H1 (cell line): ENCODE measurements at regions not wholly inside any gene's neighbourhood (a gene's known extent, or its start where the extent isn't known, plus 50 kb on each side); places are given as distances from the start of the nearest gene placed in this dataset.

Source experiments
- CTCF ChIA-PET: fragments of 300-600 bp; sonication (Branson Sonifier 250); formaldehyde crosslinking; loops from one replicate; lab custom pipeline; 2021; ENCODE audit not compliant: partially characterized antibody; lab: Charles Lee
- POLR2A ChIA-PET: fragments of 300-600 bp; sonication (Branson Sonifier 250); formaldehyde crosslinking; loops from one replicate; lab custom pipeline; 2021; ENCODE audit warnings: inconsistent platforms; ENCODE audit not compliant: partially characterized antibody; lab: Charles Lee
- DNase-seq, 2 experiments: peaks; one replicate each; pipeline versions ENCODE4 v3.0.0 to v3.0.0-alpha.2; 2010 to 2022; ENCODE audit warnings: low spot score in 2 of 2, low read depth in 1 of 2, mixed read lengths in 1 of 2
- FAIRE-seq: peaks from 2 replicates; lab custom pipeline; 2011; peaks lifted over from hg19 to GRCh38; lab: Jason Lieb, UNC
- H2AFZ ChIP-seq: 2 replicates; pipeline ENCODE4 v1.8.1; 2012; ENCODE audit warnings: low read length, inconsistent platforms
- H2AK5ac ChIP-seq: 2 replicates; pipeline ENCODE4 v1.6.1; 2013; ENCODE audit warnings: low read depth, low read length
- H2BK120ac ChIP-seq: replicated peaks from 2 replicates; pipeline ENCODE3; 2013; ENCODE audit warnings: low read depth, low read length, inconsistent platforms
- H2BK12ac ChIP-seq: 2 replicates; pipeline ENCODE4 v1.6.1; 2013; ENCODE audit warnings: low read depth, low read length
- H2BK15ac ChIP-seq: 2 replicates; pipeline ENCODE4 v1.6.1; 2013; ENCODE audit warnings: low read length
- H2BK20ac ChIP-seq: 2 replicates; pipeline ENCODE4 v1.6.1; 2013; ENCODE audit warnings: low read length
- H2BK5ac ChIP-seq: 2 replicates; pipeline ENCODE4 v1.6.1; 2013; ENCODE audit warnings: low read depth, low read length
- H3K14ac ChIP-seq: 2 replicates; pipeline ENCODE4 v1.6.1; 2013; ENCODE audit warnings: inconsistent platforms; ENCODE audit not compliant: insufficient read length
- H3K18ac ChIP-seq: 2 replicates; pipeline ENCODE4 v1.6.1; 2013; ENCODE audit warnings: low read length; ENCODE audit errors: extremely low read depth
- H3K23ac ChIP-seq: 2 replicates; pipeline ENCODE4 v1.6.1; 2013; ENCODE audit warnings: inconsistent platforms; ENCODE audit not compliant: insufficient read length
- H3K23me2 ChIP-seq: 2 replicates; pipeline ENCODE4 v1.6.1; 2013; ENCODE audit warnings: low read depth, low read length
- H3K27ac ChIP-seq: 2 replicates; pipeline ENCODE4 v1.6.1; 2011; ENCODE audit warnings: low read depth, low read length, inconsistent platforms
- H3K27me3 ChIP-seq, 4 experiments: replicated peaks in 1 of 4; 1 replicate in 1 of 4; 2 replicates in 3 of 4; pipeline versions ENCODE4 v1.6.1 to v1.8.1; 2011 to 2013; ENCODE audit warnings: low read length in 3 of 4, mild to moderate bottlenecking in 3 of 4, inconsistent platforms in 2 of 4, mixed read lengths in 2 of 4, moderate library complexity in 1 of 4; ENCODE audit not compliant: control insufficient read depth in 3 of 4, insufficient read depth in 3 of 4; ENCODE audit errors: extremely low read depth in 1 of 4
- H3K36me3 ChIP-seq, 4 experiments: 2 replicates each; pipeline versions ENCODE4 v1.6.1 to v1.8.1; 2011 to 2013; ENCODE audit warnings: mild to moderate bottlenecking in 4 of 4, low read length in 3 of 4, moderate library complexity in 2 of 4, control low read depth in 1 of 4, inconsistent platforms in 1 of 4; ENCODE audit not compliant: insufficient read depth in 4 of 4, control insufficient read depth in 2 of 4
- H3K4ac ChIP-seq: replicated peaks from 2 replicates; pipeline ENCODE3; 2013; ENCODE audit warnings: low read length, low read depth, mixed read lengths, inconsistent platforms; ENCODE audit not compliant: insufficient read length
- H3K4me1 ChIP-seq, 4 experiments: replicated peaks in 1 of 4; 1 replicate in 1 of 4; 2 replicates in 3 of 4; pipeline versions ENCODE4 v1.6.1 to v1.8.1; 2011 to 2013; ENCODE audit warnings: low read length in 3 of 4, inconsistent platforms in 2 of 4, mixed read lengths in 1 of 4; ENCODE audit not compliant: insufficient read depth in 4 of 4, control insufficient read depth in 3 of 4
- H3K4me2 ChIP-seq, 2 experiments: 2 replicates each; pipeline versions ENCODE4 v1.6.1 to v1.8.1; 2011 to 2013; ENCODE audit warnings: low read depth in 2 of 2, low read length in 2 of 2, control low read depth in 1 of 2, inconsistent platforms in 1 of 2, mild to moderate bottlenecking in 1 of 2; ENCODE audit not compliant: insufficient read depth in 1 of 2
- H3K4me3 ChIP-seq, 4 experiments: fragments of 200-600, 300-600 bp in 1 of 4; sonication (generic), shearing (Covaris generic), sonication (Bioruptor Twin) in 1 of 4; 2 replicates each; pipeline versions ENCODE4 v1.5.1 to v1.8.1; 2011 to 2016; ENCODE audit warnings: low read length in 4 of 4, low read depth in 3 of 4, control low read depth in 2 of 4, inconsistent platforms in 2 of 4, mild to moderate bottlenecking in 2 of 4, mixed read lengths in 1 of 4, moderate library complexity in 1 of 4; ENCODE audit not compliant: insufficient read depth in 2 of 4; ENCODE audit errors: extremely low read depth in 1 of 4
- H3K56ac ChIP-seq: replicated peaks from 2 replicates; pipeline ENCODE3; 2013; ENCODE audit warnings: low read depth, mild to moderate bottlenecking, mixed read lengths, low read length, inconsistent platforms; ENCODE audit not compliant: insufficient read length
- H3K79me1 ChIP-seq: 2 replicates; pipeline ENCODE4 v1.6.1; 2013; ENCODE audit warnings: low read depth, low read length, control low read depth
- H3K79me2 ChIP-seq, 2 experiments: 2 replicates each; pipeline versions ENCODE4 v1.6.1 to v1.8.1; 2012 to 2013; ENCODE audit warnings: low read length in 2 of 2, mild to moderate bottlenecking in 2 of 2, inconsistent platforms in 1 of 2; ENCODE audit not compliant: insufficient read depth in 2 of 2, control insufficient read depth in 1 of 2
- H3K9ac ChIP-seq, 4 experiments: replicated peaks in 1 of 4; 1 replicate in 1 of 4; 2 replicates in 3 of 4; pipeline versions ENCODE4 v1.6.1 to v1.8.1; 2011 to 2013; ENCODE audit warnings: low read depth in 3 of 4, low read length in 3 of 4, control low read depth in 2 of 4, mild to moderate bottlenecking in 2 of 4, moderate library complexity in 2 of 4, inconsistent platforms in 1 of 4; ENCODE audit errors: extremely low read depth in 1 of 4
- H3K9me3 ChIP-seq, 2 experiments: 2 replicates each; pipeline versions ENCODE4 v1.6.1 to v1.8.1; 2012 to 2013; ENCODE audit warnings: mild to moderate bottlenecking in 2 of 2, moderate library complexity in 2 of 2, control low read depth in 1 of 2, inconsistent platforms in 1 of 2, low read depth in 1 of 2, low read length in 1 of 2, mixed read lengths in 1 of 2; ENCODE audit not compliant: insufficient read depth in 2 of 2
- H4K20me1 ChIP-seq, 2 experiments: replicated peaks in 1 of 2; 2 replicates each; pipeline versions ENCODE3 to v1.8.1; 2011 to 2013; ENCODE audit warnings: inconsistent platforms in 2 of 2, low read length in 2 of 2, mild to moderate bottlenecking in 1 of 2; ENCODE audit not compliant: insufficient read depth in 2 of 2, control insufficient read depth in 1 of 2
- H4K5ac ChIP-seq: 2 replicates; pipeline ENCODE4 v1.6.1; 2013; ENCODE audit warnings: low read length, low read depth, mixed read lengths, inconsistent platforms; ENCODE audit not compliant: insufficient read length
- H4K8ac ChIP-seq: 2 replicates; pipeline ENCODE4 v1.8.0; 2013; ENCODE audit warnings: mild to moderate bottlenecking, moderate library complexity, low read length, inconsistent platforms; ENCODE audit not compliant: insufficient read depth; ENCODE audit errors: extremely low read depth
- H4K91ac ChIP-seq: replicated peaks from 2 replicates; pipeline ENCODE3; 2013; ENCODE audit warnings: low read length, mixed read lengths, inconsistent platforms; ENCODE audit not compliant: insufficient read length
- EZH2 ChIP-seq: fragments of 200-600 bp; sonication (generic); IDR thresholded peaks from 2 replicates; pipeline ENCODE4 v1.7.1; 2012; ENCODE audit warnings: low read depth, mild to moderate bottlenecking, moderate library complexity, low read length, inconsistent platforms; ENCODE audit not compliant: severe bottlenecking
- GTF2F1 ChIP-seq: IDR thresholded peaks from 2 replicates; pipeline ENCODE4 v1.6.1; 2012; ENCODE audit warnings: low read depth, low read length, improper control_type of control experiment, borderline replicate concordance
- HDAC2 ChIP-seq, 2 experiments: fragments of 300-600 bp in 1 of 2; sonication (generic) in 1 of 2; IDR thresholded peaks; 2 replicates each; pipeline ENCODE4 v1.6.1; 2011 to 2012; ENCODE audit warnings: low read depth in 2 of 2, low read length in 2 of 2, mild to moderate bottlenecking in 2 of 2, moderate library complexity in 2 of 2, borderline replicate concordance in 1 of 2, inconsistent platforms in 1 of 2
- HDAC6 ChIP-seq: IDR thresholded peaks from one replicate; pipeline ENCODE4 v1.7.1; 2012; ENCODE audit warnings: low read depth, mild to moderate bottlenecking, inconsistent platforms, low read length, moderate library complexity
- JUN ChIP-seq: IDR thresholded peaks from 2 replicates; pipeline ENCODE4 v1.6.1; 2011; ENCODE audit warnings: low read depth, mild to moderate bottlenecking, improper control_type of control experiment, low read length
- PHF8 ChIP-seq: fragments of 200-600 bp; sonication (generic); conservative IDR thresholded peaks from 2 replicates; pipeline ENCODE4 v1.7.1; 2012; ENCODE audit warnings: low read depth, mild to moderate bottlenecking, inconsistent platforms, low read length, moderate library complexity
- POLR2AphosphoS5 ChIP-seq: IDR thresholded peaks from 2 replicates; pipeline ENCODE4 v1.6.1; 2011; ENCODE audit warnings: low read depth, low read length
- RBBP5 ChIP-seq: IDR thresholded peaks from 2 replicates; pipeline ENCODE4 v1.7.1; 2012; ENCODE audit warnings: low read depth, mild to moderate bottlenecking, inconsistent platforms, low read length, moderate library complexity, borderline replicate concordance
- RFX5 ChIP-seq: IDR thresholded peaks from 2 replicates; pipeline ENCODE4 v1.6.1; 2011; ENCODE audit warnings: low read depth, low read length, improper control_type of control experiment, borderline replicate concordance
- RXRA ChIP-seq: IDR thresholded peaks from 2 replicates; pipeline ENCODE4 v1.6.1; 2011; ENCODE audit warnings: low read depth, mild to moderate bottlenecking, low read length, moderate library complexity; ENCODE audit not compliant: insufficient read depth
- SIN3A ChIP-seq, 2 experiments: IDR thresholded peaks in 1 of 2; conservative IDR thresholded peaks in 1 of 2; 2 replicates each; pipeline ENCODE4 v1.6.1; 2011 to 2012; ENCODE audit warnings: low read length in 2 of 2, improper control_type of control experiment in 1 of 2, low read depth in 1 of 2, mild to moderate bottlenecking in 1 of 2
- SP1 ChIP-seq: IDR thresholded peaks from 2 replicates; pipeline ENCODE4 v1.6.1; 2011; ENCODE audit warnings: low read depth, low read length
- WGBS, 2 experiments: shearing (Covaris generic) in 1 of 2; methylation state at CpG; one replicate each; pipeline versions ENCODE4 v1.1.6 to v1.1.7; 2013 to 2015; ENCODE audit warnings: low lambda C conversion rate in 2 of 2, mixed read lengths in 2 of 2, inconsistent platforms in 1 of 2, low coverage in 1 of 2, missing lambda C conversion rate in 1 of 2; ENCODE audit not compliant: insufficient replicate concordance in 2 of 2, insufficient coverage in 1 of 2, insufficient read length in 1 of 2; ENCODE audit errors: extremely low coverage in 1 of 2, missing lambda C conversion rate in 1 of 2; 5-methylcytosine and 5-hydroxymethylcytosine counted together

DNA sequence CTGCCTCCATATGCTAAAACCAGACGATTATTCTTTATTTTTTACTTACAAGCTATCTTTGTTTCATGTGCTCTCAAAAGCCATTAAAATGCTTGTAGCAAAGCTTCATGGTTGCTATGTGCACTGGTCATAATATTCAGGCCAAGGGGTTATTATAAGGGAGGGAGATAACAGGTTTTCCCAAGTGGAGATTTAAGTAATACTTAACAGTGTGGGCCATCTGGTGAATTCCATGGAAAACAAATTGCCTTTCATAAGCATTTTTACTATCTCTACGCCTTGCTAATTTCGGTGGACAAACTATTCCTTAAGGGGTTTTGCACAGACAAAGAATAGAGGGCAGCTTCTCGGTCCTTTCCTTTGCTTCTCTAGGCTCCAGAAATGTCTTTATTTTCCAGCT is 137.8 kb downstream of the NUF2 start:
- no peaks in the 10 kb centered on the region for H3K36me3 ChIP-seq
- H3K23me2 ChIP-seq = no peaks in the 10 kb centered on the region
- no peak overlapping the region for H2AFZ ChIP-seq
- TF ChIP-seq EZH2 (no peak), HDAC6 (no peak), POLR2AphosphoS5 (no peak), RBBP5 (no peak), RXRA (no peak), JUN (no peak), SP1 (no peak), GTF2F1 (no peak), HDAC2 (IDR thresholded peaks at IDR 0.05; ENCODE audit: borderline replicate concordance in 1 of 2, low read depth in 2 of 2, low read length in 2 of 2) (no peak), PHF8 (no peak), RFX5 (no peak), SIN3A (conservative IDR thresholded peaks at IDR 0.05 in 1 of 2, IDR thresholded peaks at IDR 0.05 in 1 of 2; ENCODE audit: low read depth in 1 of 2, low read length in 2 of 2) (no peak)
- no peak overlapping the region for H2BK5ac ChIP-seq
- H3K56ac ChIP-seq = no peak overlapping the region
- no peak overlapping the region for H3K27ac ChIP-seq
- no peak overlapping the region for H2AK5ac ChIP-seq
- no peak overlapping the region for H3K23ac ChIP-seq
- DNase-seq (no peak), FAIRE-seq (no peak)
- H3K4me2 ChIP-seq = no peak overlapping the region
- ChIA-PET POLR2A (no interaction called here), CTCF (interaction anchor here (1.4 kb wide), 1 partner anchor 10 kb away, joined by 3 read pairs; no protein-coding TSS in a partner anchor)
- no peaks in the 10 kb centered on the region for H3K79me1 ChIP-seq
- no peaks in the 10 kb centered on the region for H4K20me1 ChIP-seq
- no peak overlapping the region for H2BK20ac ChIP-seq
- no peaks in the 10 kb centered on the region for H3K27me3 ChIP-seq
- no peaks in the 10 kb centered on the region for H3K9me3 ChIP-seq
- H3K4me3 ChIP-seq = no peak overlapping the region
- H3K4ac ChIP-seq = no peak overlapping the region
- no peak overlapping the region for H3K18ac ChIP-seq
- no peak overlapping the region for H3K9ac ChIP-seq
- H2BK12ac ChIP-seq = no peak overlapping the region
- H2BK15ac ChIP-seq = no peak overlapping the region
- no peak overlapping the region for H3K14ac ChIP-seq
- H4K91ac ChIP-seq = no peak overlapping the region
- H3K79me2 ChIP-seq = no peaks in the 10 kb centered on the region
- no peak overlapping the region for H4K8ac ChIP-seq
- peaks cover 0 to 2% (median 0%) of the 10 kb centered on the region in 4 experiments; a peak in 1 of 7 replicates for H3K4me1 ChIP-seq
- H4K5ac ChIP-seq = no peak overlapping the region
- 84% methylated on average over 4 of the region's 4 CpGs; no CpG with 5 or more reads in 1 of the 2 experiments for WGBS, 2 experiments
- no peak overlapping the region for H2BK120ac ChIP-seq
